HFFc6 (cell line): ENCODE measurements at regions not wholly inside any gene's neighbourhood (a gene's known extent, or its start where the extent isn't known, plus 50 kb on each side); places are given as distances from the start of the nearest gene placed in this dataset.

Experiments
- DNase-seq: peaks from one replicate; pipeline ENCODE4 v3.0.0-alpha.2; 2018
- H3K27ac Mint-ChIP-seq: 2 replicates; pipeline ENCODE4 v1.8.0; 2020; ENCODE audit warnings: mild to moderate bottlenecking, mixed read lengths
- H3K27me3 Mint-ChIP-seq: 2 replicates; pipeline ENCODE4 v1.8.0; 2021; ENCODE audit warnings: mild to moderate bottlenecking, moderate library complexity, mixed read lengths; ENCODE audit not compliant: insufficient read depth
- H3K36me3 Mint-ChIP-seq: 2 replicates; pipeline ENCODE4 v1.8.0; 2021; ENCODE audit warnings: low read depth, mixed read lengths
- H3K4me1 Mint-ChIP-seq: 2 replicates; pipeline ENCODE4 v1.8.0; 2020; ENCODE audit warnings: low read depth, mixed read lengths
- H3K4me3 Mint-ChIP-seq: 2 replicates; pipeline ENCODE4 v1.8.0; 2020; ENCODE audit warnings: mild to moderate bottlenecking, moderate library complexity, mixed read lengths
- H3K9me3 Mint-ChIP-seq: 2 replicates; pipeline ENCODE4 v1.8.0; 2020; ENCODE audit warnings: mild to moderate bottlenecking, mixed read lengths
- TF ChIP-seq, protein P1 (sequence below): fragments of 200-600 bp; sonication (generic); IDR thresholded peaks from 2 replicates; pipeline ENCODE4 v1.5.0; 2021; ENCODE audit warnings: antibody characterized with exemption, mild to moderate bottlenecking

DNA sequence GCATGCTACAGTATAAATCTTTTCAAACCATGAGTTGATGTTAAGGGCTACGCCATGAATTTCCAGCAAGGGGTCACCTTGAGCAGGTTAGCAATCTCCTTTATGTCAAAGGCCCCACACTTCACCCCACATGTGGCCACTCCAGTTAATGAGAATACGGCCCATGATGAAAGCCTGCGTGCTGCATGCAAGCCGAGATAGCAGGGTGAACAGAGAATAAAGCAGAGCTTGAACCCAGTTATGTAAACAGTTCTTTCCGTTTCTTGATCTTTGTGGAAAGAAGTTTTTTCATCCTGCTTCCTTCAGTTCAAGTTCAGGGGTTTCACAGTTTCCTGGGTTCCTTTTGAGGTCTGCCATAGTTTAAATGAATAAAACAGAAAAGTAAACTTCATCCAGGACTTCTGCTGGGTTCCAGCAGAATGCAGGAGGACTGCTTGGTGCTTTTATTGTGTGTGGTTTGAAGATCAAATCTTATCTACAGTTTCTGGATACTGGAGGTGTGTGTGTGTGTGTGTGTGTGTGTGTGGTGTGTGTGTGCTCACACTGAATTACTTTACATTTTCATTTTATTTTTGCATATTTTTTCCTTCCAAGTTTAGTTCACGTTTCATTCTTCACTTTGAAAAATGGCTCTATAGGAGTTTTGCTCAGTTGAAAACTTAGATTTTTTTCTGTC lies 87.1 kb downstream of the HMHB1 start:
- no peak for DNase-seq
- TF ChIP-seq, protein P1, sequence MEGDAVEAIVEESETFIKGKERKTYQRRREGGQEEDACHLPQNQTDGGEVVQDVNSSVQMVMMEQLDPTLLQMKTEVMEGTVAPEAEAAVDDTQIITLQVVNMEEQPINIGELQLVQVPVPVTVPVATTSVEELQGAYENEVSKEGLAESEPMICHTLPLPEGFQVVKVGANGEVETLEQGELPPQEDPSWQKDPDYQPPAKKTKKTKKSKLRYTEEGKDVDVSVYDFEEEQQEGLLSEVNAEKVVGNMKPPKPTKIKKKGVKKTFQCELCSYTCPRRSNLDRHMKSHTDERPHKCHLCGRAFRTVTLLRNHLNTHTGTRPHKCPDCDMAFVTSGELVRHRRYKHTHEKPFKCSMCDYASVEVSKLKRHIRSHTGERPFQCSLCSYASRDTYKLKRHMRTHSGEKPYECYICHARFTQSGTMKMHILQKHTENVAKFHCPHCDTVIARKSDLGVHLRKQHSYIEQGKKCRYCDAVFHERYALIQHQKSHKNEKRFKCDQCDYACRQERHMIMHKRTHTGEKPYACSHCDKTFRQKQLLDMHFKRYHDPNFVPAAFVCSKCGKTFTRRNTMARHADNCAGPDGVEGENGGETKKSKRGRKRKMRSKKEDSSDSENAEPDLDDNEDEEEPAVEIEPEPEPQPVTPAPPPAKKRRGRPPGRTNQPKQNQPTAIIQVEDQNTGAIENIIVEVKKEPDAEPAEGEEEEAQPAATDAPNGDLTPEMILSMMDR: no peak
- Mint-ChIP-seq H3K9me3 (no peaks in the 10 kb centered on the region), H3K27me3 (peaks cover 2% of the 10 kb centered on the region; the same call in 1 of the 2 replicates), H3K27ac (no peak overlapping the region), H3K4me3 (no peak overlapping the region), H3K36me3 (no peaks in the 10 kb centered on the region), H3K4me1 (peaks cover 36% of the 10 kb centered on the region)

DNA sequence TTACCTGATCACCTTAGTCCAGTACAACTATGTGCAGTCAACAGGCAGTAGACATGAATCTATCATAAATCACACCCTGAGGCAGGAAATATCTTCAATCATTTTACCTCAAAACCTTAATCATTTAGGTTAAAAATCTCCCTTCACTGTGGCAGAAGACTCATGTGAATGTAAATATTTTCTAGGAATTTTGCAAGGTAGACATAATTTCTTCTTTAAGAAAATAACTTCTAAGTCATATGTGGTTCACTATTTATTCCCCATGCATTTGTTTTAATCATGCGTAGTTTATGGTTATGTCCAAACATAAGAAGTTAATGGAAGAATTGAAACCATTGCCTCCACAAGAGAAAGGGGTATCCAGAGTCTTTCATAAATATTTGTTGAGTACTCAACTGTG lies 97.0 kb downstream of the HMHB1 start:
- H3K27me3 Mint-ChIP-seq: no peaks in the 10 kb centered on the region; the same call in 1 of the 2 replicates
- no peak for DNase-seq
- no peak overlapping the region for H3K4me3 Mint-ChIP-seq
- peaks cover 21% of the 10 kb centered on the region for H3K4me1 Mint-ChIP-seq
- H3K27ac Mint-ChIP-seq: no peak overlapping the region
- peaks cover 13% of the 10 kb centered on the region for H3K36me3 Mint-ChIP-seq
- TF ChIP-seq, protein P1: no peak
- H3K9me3 Mint-ChIP-seq: peaks cover 5% of the 10 kb centered on the region; the same call in 1 of the 2 replicates

DNA sequence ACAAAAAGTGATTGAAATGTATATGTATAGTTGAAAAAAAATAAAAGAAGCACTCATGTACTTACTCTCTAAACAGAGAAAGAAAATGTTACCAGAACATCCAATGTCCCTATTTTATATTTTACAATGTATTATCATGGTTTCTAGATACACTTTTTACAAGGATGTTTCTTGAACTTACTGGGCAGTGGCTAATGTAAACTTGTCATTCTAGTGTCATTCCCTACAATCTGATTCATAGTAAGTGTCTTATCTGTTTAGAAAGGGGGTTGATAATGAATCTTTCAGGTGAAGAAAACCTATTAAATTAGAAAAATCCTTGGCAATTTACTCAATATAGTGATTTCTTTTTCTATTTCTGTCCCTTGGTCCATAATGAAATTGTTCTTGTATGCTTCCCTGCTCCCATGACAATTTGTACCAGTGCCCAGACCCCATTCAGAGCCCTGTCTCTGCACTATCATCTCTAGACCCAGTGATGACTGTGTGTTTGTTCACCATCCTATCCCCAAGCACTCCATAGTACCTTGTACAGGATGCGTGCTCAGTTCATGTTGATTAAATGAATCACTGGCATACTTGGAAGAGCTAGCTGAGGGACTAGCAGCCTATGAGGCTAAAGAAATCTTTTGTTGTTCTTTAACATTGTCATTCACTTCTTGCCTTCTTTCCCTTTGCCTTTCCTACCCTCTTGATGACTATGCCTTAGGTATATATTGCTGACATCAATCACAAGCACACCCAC lies 101.2 kb downstream of the HMHB1 start:
- peaks cover 13% of the 10 kb centered on the region for H3K36me3 Mint-ChIP-seq
- H3K9me3 Mint-ChIP-seq: peaks cover 5% of the 10 kb centered on the region; the same call in 1 of the 2 replicates
- peak overlapping the region; percentile 55 for H3K4me3 Mint-ChIP-seq
- H3K4me1 Mint-ChIP-seq: peaks cover 63% of the 10 kb centered on the region
- TF ChIP-seq, protein P1: no peak
- H3K27me3 Mint-ChIP-seq: no peaks in the 10 kb centered on the region
- DNase-seq: peak; percentile 90
- peak overlapping the region; percentile 78 for H3K27ac Mint-ChIP-seq

DNA sequence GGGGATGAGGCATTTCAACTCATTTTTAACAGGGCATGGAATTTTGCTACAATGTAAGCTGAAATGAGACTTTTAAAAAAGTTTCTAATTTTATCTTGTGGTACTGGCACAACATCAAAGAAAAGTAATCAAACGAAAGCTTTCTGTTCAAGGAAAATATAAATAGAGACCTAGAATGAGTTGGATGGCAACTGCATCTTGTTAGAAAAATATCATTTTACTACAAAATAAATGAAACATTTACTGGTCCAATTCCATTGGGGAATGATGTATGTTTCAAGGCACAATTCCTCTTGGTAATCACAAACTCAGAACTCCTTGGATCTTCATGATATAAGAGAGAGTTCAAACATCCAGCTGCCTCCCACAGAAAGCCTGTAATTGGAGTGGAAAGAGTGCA lies 102.8 kb downstream of the HMHB1 start:
- peak overlapping the region; percentile 78 for H3K27ac Mint-ChIP-seq
- H3K9me3 Mint-ChIP-seq: peaks cover 5% of the 10 kb centered on the region; the same call in 1 of the 2 replicates
- H3K27me3 Mint-ChIP-seq: no peaks in the 10 kb centered on the region
- TF ChIP-seq, protein P1: no peak
- peaks cover 11% of the 10 kb centered on the region for H3K36me3 Mint-ChIP-seq
- peaks cover 73% of the 10 kb centered on the region for H3K4me1 Mint-ChIP-seq
- peak overlapping the region; percentile 11; the same call in 1 of the 2 replicates for H3K4me3 Mint-ChIP-seq
- no peak for DNase-seq

DNA sequence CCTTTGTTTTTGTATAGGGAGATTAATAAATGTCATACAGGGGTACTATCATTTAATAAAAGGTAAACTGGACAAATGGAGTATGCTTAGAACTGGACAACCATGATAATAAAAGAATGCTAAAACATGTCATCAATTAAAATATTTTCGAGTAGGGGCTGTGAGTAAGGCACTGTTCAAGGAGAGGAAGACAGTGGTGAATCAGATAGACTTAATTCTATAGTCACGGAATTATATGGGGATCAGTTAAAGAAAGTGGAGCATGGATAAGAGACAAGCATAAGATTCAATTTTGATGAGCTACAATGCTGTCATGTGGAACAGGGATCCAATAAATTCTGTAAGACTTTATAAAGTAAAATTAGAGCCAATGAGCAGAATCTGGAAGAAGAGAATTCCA lies 104.5 kb downstream of the HMHB1 start:
- H3K4me3 Mint-ChIP-seq: peak overlapping the region; percentile 25
- H3K4me1 Mint-ChIP-seq: peaks cover 90% of the 10 kb centered on the region
- peak overlapping the region; percentile 75 for H3K27ac Mint-ChIP-seq
- peaks cover 1% of the 10 kb centered on the region; the same call in 1 of the 2 replicates for H3K9me3 Mint-ChIP-seq
- TF ChIP-seq, protein P1: no peak
- DNase-seq: peak; percentile 25
- peaks cover 9% of the 10 kb centered on the region for H3K36me3 Mint-ChIP-seq
- H3K27me3 Mint-ChIP-seq: no peaks in the 10 kb centered on the region
